ENCODE measurements at regions not wholly inside any gene's neighbourhood (a gene's known extent, or its start where the extent isn't known, plus 50 kb on each side); places are given as distances from the start of the nearest gene placed in this dataset.

- no peaks in the 10 kb centered on the region for H3K27me3 ChIP-seq (ENCODE audit: insufficient read depth, low read length)
- H2BK120ac ChIP-seq (ENCODE audit: insufficient read depth, low read length, poor library complexity), result peak overlapping the region; percentile 55
- H2BK5ac ChIP-seq (ENCODE audit: low read depth, low read length, poor library complexity), result peak overlapping the region; percentile 79
- H3K18ac ChIP-seq (ENCODE audit: low read length), result no peak overlapping the region
- no peak overlapping the region for H4K12ac ChIP-seq (ENCODE audit: low read depth, low read length)
- peak overlapping the region; percentile 8 for H2AK5ac ChIP-seq (ENCODE audit: low read length)
- H4K91ac ChIP-seq (ENCODE audit: low read depth, low read length), result peak overlapping the region; percentile 95
- no peak overlapping the region for H3K23ac ChIP-seq (ENCODE audit: low read length)
- peaks cover 12 to 14% of the 10 kb centered on the region in 2 experiments for H3K4me1 ChIP-seq (ENCODE audit: control insufficient read depth in 1 of 2, insufficient read depth in 2 of 2, low read length in 2 of 2)
- H3K4me2 ChIP-seq (ENCODE audit: low read length), result no peak overlapping the region
- H3K79me1 ChIP-seq (ENCODE audit: low read length), result peaks cover 17% of the 10 kb centered on the region
- peak overlapping the region; percentile 43 for H3K27ac ChIP-seq (ENCODE audit: low read depth, low read length)
- H3K4ac ChIP-seq (ENCODE audit: low read depth, low read length), result no peak overlapping the region
- no peaks in the 10 kb centered on the region for H3K36me3 ChIP-seq (ENCODE audit: control insufficient read depth in 1 of 2, insufficient read depth in 2 of 2, low read length in 2 of 2)
- WGBS (ENCODE audit: extremely low coverage, insufficient coverage, insufficient read length), result no CpG with 5 or more reads among the region's 7 CpGs
- DNase-seq, result peak in 1 of 2 donors; percentile 65
- H2BK12ac ChIP-seq (ENCODE audit: low read length), result peak overlapping the region; percentile 72
- H3K9ac ChIP-seq (ENCODE audit: low read length), result no peak overlapping the region
- H3K4me3 ChIP-seq (ENCODE audit: low read depth, low read length), result no peak overlapping the region
- H2AFZ ChIP-seq (ENCODE audit: insufficient read depth, low read length, poor library complexity), result peak overlapping the region; percentile 45
- H3K14ac ChIP-seq (ENCODE audit: low read length), result peak overlapping the region; percentile 41
- peaks cover 3% of the 10 kb centered on the region for H3K79me2 ChIP-seq (ENCODE audit: control insufficient read depth, insufficient read depth, low read length, poor library complexity)
- peak overlapping the region; percentile 74 for H4K8ac ChIP-seq (ENCODE audit: low read depth, low read length)
- H3K9me3 ChIP-seq (ENCODE audit: insufficient read depth, low read depth, low read length), result no peaks in the 10 kb centered on the region
Measured at GRCh38 chr12:105705765-105706164, 375.3 kb downstream of the C12orf75 start.

GRCh38 chr12:105706321-105706972 lies 376.0 kb downstream of the C12orf75 start:
- H3K79me1 ChIP-seq (ENCODE audit: low read length), result peaks cover 17% of the 10 kb centered on the region
- H3K9ac ChIP-seq (ENCODE audit: low read length), result no peak overlapping the region
- peak overlapping the region; percentile 74 for H4K8ac ChIP-seq (ENCODE audit: low read depth, low read length)
- peak; percentile 65 to 84 for DNase-seq
- H3K27ac ChIP-seq (ENCODE audit: low read depth, low read length), result peak overlapping the region; percentile 43
- H4K12ac ChIP-seq (ENCODE audit: low read depth, low read length), result peak overlapping the region; percentile 37
- peak overlapping the region; percentile 72 for H2BK12ac ChIP-seq (ENCODE audit: low read length)
- H3K14ac ChIP-seq (ENCODE audit: low read length), result peak overlapping the region; percentile 93
- H3K4me3 ChIP-seq (ENCODE audit: low read depth, low read length), result no peak overlapping the region
- peak overlapping the region; percentile 95 for H4K91ac ChIP-seq (ENCODE audit: low read depth, low read length)
- no CpG with 5 or more reads among the region's 8 CpGs for WGBS (ENCODE audit: extremely low coverage, insufficient coverage, insufficient read length)
- peak overlapping the region; percentile 79 for H2BK5ac ChIP-seq (ENCODE audit: low read depth, low read length, poor library complexity)
- H2AK5ac ChIP-seq (ENCODE audit: low read length), result peak overlapping the region; percentile 79
- H3K4ac ChIP-seq (ENCODE audit: low read depth, low read length), result peak overlapping the region; percentile 81
- no peak overlapping the region for H3K23ac ChIP-seq (ENCODE audit: low read length)
- peaks cover 12 to 14% of the 10 kb centered on the region in 2 experiments for H3K4me1 ChIP-seq (ENCODE audit: control insufficient read depth in 1 of 2, insufficient read depth in 2 of 2, low read length in 2 of 2)
- no peak overlapping the region for H3K4me2 ChIP-seq (ENCODE audit: low read length)
- H2BK120ac ChIP-seq (ENCODE audit: insufficient read depth, low read length, poor library complexity), result peak overlapping the region; percentile 80
- H3K79me2 ChIP-seq (ENCODE audit: control insufficient read depth, insufficient read depth, low read length, poor library complexity), result peaks cover 3% of the 10 kb centered on the region
- peak overlapping the region; percentile 72 for H3K18ac ChIP-seq (ENCODE audit: low read length)
- no peaks in the 10 kb centered on the region for H3K9me3 ChIP-seq (ENCODE audit: insufficient read depth, low read depth, low read length)
- no peaks in the 10 kb centered on the region for H3K36me3 ChIP-seq (ENCODE audit: control insufficient read depth in 1 of 2, insufficient read depth in 2 of 2, low read length in 2 of 2)
- no peaks in the 10 kb centered on the region for H3K27me3 ChIP-seq (ENCODE audit: insufficient read depth, low read length)
- peak overlapping the region; percentile 45 for H2AFZ ChIP-seq (ENCODE audit: insufficient read depth, low read length, poor library complexity)

GRCh38 chr12:105706973-105707334 lies 376.5 kb downstream of the C12orf75 start:
- Histone ChIP-seq H3K9me3 (ENCODE audit: insufficient read depth, low read depth, low read length) (no peaks in the 10 kb centered on the region), H3K4me3 (ENCODE audit: low read depth, low read length) (no peak overlapping the region), H2AFZ (ENCODE audit: insufficient read depth, low read length, poor library complexity) (no peak overlapping the region), H3K27ac (ENCODE audit: low read depth, low read length) (peak overlapping the region; percentile 80), H3K79me1 (ENCODE audit: low read length) (peaks cover 17% of the 10 kb centered on the region), H3K18ac (ENCODE audit: low read length) (peak overlapping the region; percentile 81), H2AK5ac (ENCODE audit: low read length) (no peak overlapping the region), H3K9ac (ENCODE audit: low read length) (no peak overlapping the region), H3K36me3 (ENCODE audit: control insufficient read depth in 1 of 2, insufficient read depth in 2 of 2, low read length in 2 of 2) (no peaks in the 10 kb centered on the region), H3K4me2 (ENCODE audit: low read length) (no peak overlapping the region), H4K91ac (ENCODE audit: low read depth, low read length) (peak overlapping the region; percentile 82), H3K4ac (ENCODE audit: low read depth, low read length) (no peak overlapping the region), H3K4me1 (ENCODE audit: control insufficient read depth in 1 of 2, insufficient read depth in 2 of 2, low read length in 2 of 2) (peaks cover 12 to 14% of the 10 kb centered on the region in 2 experiments), H2BK12ac (ENCODE audit: low read length) (peak overlapping the region; percentile 98), H4K8ac (ENCODE audit: low read depth, low read length) (no peak overlapping the region), H2BK120ac (ENCODE audit: insufficient read depth, low read length, poor library complexity) (peak overlapping the region; percentile 93), H2BK5ac (ENCODE audit: low read depth, low read length, poor library complexity) (peak overlapping the region; percentile 91), H3K23ac (ENCODE audit: low read length) (no peak overlapping the region), H3K79me2 (ENCODE audit: control insufficient read depth, insufficient read depth, low read length, poor library complexity) (peaks cover 3% of the 10 kb centered on the region), H3K27me3 (ENCODE audit: insufficient read depth, low read length) (no peaks in the 10 kb centered on the region), H3K14ac (ENCODE audit: low read length) (peak overlapping the region; percentile 41), H4K12ac (ENCODE audit: low read depth, low read length) (no peak overlapping the region)
- no peak for DNase-seq
- WGBS (ENCODE audit: extremely low coverage, insufficient coverage, insufficient read length), result no CpG with 5 or more reads among the region's 3 CpGs

- H2AK5ac ChIP-seq (ENCODE audit: low read length), result no peak overlapping the region
- no peak overlapping the region for H3K4ac ChIP-seq (ENCODE audit: low read depth, low read length)
- no peak overlapping the region for H2BK5ac ChIP-seq (ENCODE audit: low read depth, low read length, poor library complexity)
- H3K14ac ChIP-seq (ENCODE audit: low read length), result no peak overlapping the region
- H3K9me3 ChIP-seq (ENCODE audit: insufficient read depth, low read depth, low read length), result no peaks in the 10 kb centered on the region
- no peak overlapping the region for H2AFZ ChIP-seq (ENCODE audit: insufficient read depth, low read length, poor library complexity)
- H3K23ac ChIP-seq (ENCODE audit: low read length), result no peak overlapping the region
- no peaks in the 10 kb centered on the region for H3K79me2 ChIP-seq (ENCODE audit: control insufficient read depth, insufficient read depth, low read length, poor library complexity)
- no CpG with 5 or more reads among the region's 4 CpGs for WGBS (ENCODE audit: extremely low coverage, insufficient coverage, insufficient read length)
- no peak overlapping the region for H3K4me2 ChIP-seq (ENCODE audit: low read length)
- no peaks in the 10 kb centered on the region for H3K27me3 ChIP-seq (ENCODE audit: insufficient read depth, low read length)
- no peak overlapping the region for H3K9ac ChIP-seq (ENCODE audit: low read length)
- H4K91ac ChIP-seq (ENCODE audit: low read depth, low read length), result no peak overlapping the region
- no peak overlapping the region for H4K12ac ChIP-seq (ENCODE audit: low read depth, low read length)
- peak in 1 of 2 donors; percentile 34 for DNase-seq
- no peak overlapping the region for H3K18ac ChIP-seq (ENCODE audit: low read length)
- no peaks in the 10 kb centered on the region for H3K4me1 ChIP-seq (ENCODE audit: control insufficient read depth in 1 of 2, insufficient read depth in 2 of 2, low read length in 2 of 2)
- no peak overlapping the region for H2BK120ac ChIP-seq (ENCODE audit: insufficient read depth, low read length, poor library complexity)
- peaks cover 2% of the 10 kb centered on the region for H3K79me1 ChIP-seq (ENCODE audit: low read length)
- no peak overlapping the region for H4K8ac ChIP-seq (ENCODE audit: low read depth, low read length)
- no peaks in the 10 kb centered on the region for H3K36me3 ChIP-seq (ENCODE audit: control insufficient read depth in 1 of 2, insufficient read depth in 2 of 2, low read length in 2 of 2)
- no peak overlapping the region for H3K4me3 ChIP-seq (ENCODE audit: low read depth, low read length)
- H2BK12ac ChIP-seq (ENCODE audit: low read length), result no peak overlapping the region
- H3K27ac ChIP-seq (ENCODE audit: low read depth, low read length), result no peak overlapping the region
Measured at GRCh38 chr12:105713606-105714305, 383.3 kb downstream of the C12orf75 start.
